CD8-positive, alpha-beta memory T cell (primary cell): ENCODE measurements at regions not wholly inside any gene's neighbourhood (a gene's known extent, or its start where the extent isn't known, plus 50 kb on each side); places are given as distances from the start of the nearest gene placed in this dataset.

Experiments used
- CTCF ChIA-PET: fragments of 350-600 bp; sonication (Branson Sonifier 250); formaldehyde crosslinking; loops from one replicate; lab custom pipeline; 2021; ENCODE audit warnings: antibody characterized with exemption; lab: Charles Lee
- POLR2A ChIA-PET: fragments of 350-600 bp; sonication (Branson Sonifier 250); formaldehyde crosslinking; loops from one replicate; lab custom pipeline; 2021; ENCODE audit warnings: antibody characterized with exemption; lab: Charles Lee
- DNase-seq, 5 donors: peaks; one replicate each; pipeline versions ENCODE4 v3.0.0 to v3.0.0-alpha.2; 2020 to 2022; ENCODE audit warnings: mixed read lengths in 1 of 5
- H3K27ac ChIP-seq: one replicate; pipeline ENCODE4 v1.7.0; 2013; ENCODE audit warnings: low read depth, mild to moderate bottlenecking, low read length, moderate library complexity
- H3K27me3 ChIP-seq: 2 replicates; pipeline ENCODE4 v1.7.0; 2013; ENCODE audit warnings: low read length, mild to moderate bottlenecking; ENCODE audit not compliant: insufficient read depth, poor library complexity, severe bottlenecking
- H3K36me3 ChIP-seq: 2 replicates; pipeline ENCODE4 v1.7.0; 2013; ENCODE audit warnings: mild to moderate bottlenecking, low read length, moderate library complexity; ENCODE audit not compliant: insufficient read depth
- H3K4me1 ChIP-seq: 2 replicates; pipeline ENCODE4 v1.7.0; 2013; ENCODE audit warnings: mild to moderate bottlenecking, low read length, moderate library complexity; ENCODE audit not compliant: insufficient read depth
- H3K4me3 ChIP-seq: 2 replicates; pipeline ENCODE4 v1.7.0; 2013; ENCODE audit warnings: mild to moderate bottlenecking, low read length
- H3K9me3 ChIP-seq: 2 replicates; pipeline ENCODE4 v1.7.0; 2013; ENCODE audit warnings: mild to moderate bottlenecking, low read length
- H3K27ac Mint-ChIP-seq, 8 donors: one replicate each; pipeline ENCODE4 v1.8.0; 2020 to 2021; ENCODE audit warnings: mixed read lengths in 8 of 8, mild to moderate bottlenecking in 6 of 8, inconsistent platforms in 3 of 8, moderate library complexity in 3 of 8
- H3K27me3 Mint-ChIP-seq, 2 donors: one replicate each; pipeline ENCODE4 v1.8.0; 2020 to 2021; ENCODE audit warnings: mixed read lengths in 2 of 2, mild to moderate bottlenecking in 1 of 2, moderate library complexity in 1 of 2
- H3K36me3 Mint-ChIP-seq, 3 donors: one replicate each; pipeline ENCODE4 v1.8.0; 2020 to 2021; ENCODE audit warnings: mixed read lengths in 3 of 3, inconsistent platforms in 1 of 3, mild to moderate bottlenecking in 1 of 3
- H3K4me1 Mint-ChIP-seq, 3 donors: one replicate each; pipeline ENCODE4 v1.8.0; 2020 to 2021; ENCODE audit warnings: mixed read lengths in 3 of 3, inconsistent platforms in 1 of 3, mild to moderate bottlenecking in 1 of 3
- H3K4me3 Mint-ChIP-seq, 7 donors: one replicate each; pipeline ENCODE4 v1.8.0; 2020 to 2021; ENCODE audit warnings: mixed read lengths in 7 of 7, mild to moderate bottlenecking in 6 of 7, moderate library complexity in 4 of 7, inconsistent platforms in 2 of 7
- H3K9me3 Mint-ChIP-seq, 5 donors: one replicate each; pipeline ENCODE4 v1.8.0; 2020 to 2022; ENCODE audit warnings: mixed read lengths in 5 of 5, mild to moderate bottlenecking in 3 of 5, moderate library complexity in 2 of 5, inconsistent platforms in 1 of 5

- ChIA-PET CTCF (no interaction called here), POLR2A (no interaction called here)
- no peak overlapping the region for H3K4me3 Mint-ChIP-seq
- Histone ChIP-seq H3K4me1 (no peaks in the 10 kb centered on the region), H3K36me3 (no peaks in the 10 kb centered on the region), H3K4me3 (no peak overlapping the region), H3K27me3 (no peaks in the 10 kb centered on the region), H3K9me3 (no peaks in the 10 kb centered on the region), H3K27ac (no peak overlapping the region)
- DNase-seq: no peak
- no peaks in the 10 kb centered on the region for H3K27me3 Mint-ChIP-seq
- no peaks in the 10 kb centered on the region for H3K36me3 Mint-ChIP-seq
- no peak overlapping the region for H3K27ac Mint-ChIP-seq
- peaks cover 0 to 8% (median 3%) of the 10 kb centered on the region in 5 donors for H3K9me3 Mint-ChIP-seq
- H3K4me1 Mint-ChIP-seq: no peaks in the 10 kb centered on the region
These were observed 77.6 kb upstream of the PPP1R3A start for GRCh38 chr7:113996405-113996804.

GRCh38 chr7:113986216-113986615, 67.4 kb upstream of the PPP1R3A start:
- Histone ChIP-seq H3K27me3 (no peaks in the 10 kb centered on the region), H3K27ac (no peak overlapping the region), H3K9me3 (no peaks in the 10 kb centered on the region), H3K36me3 (no peaks in the 10 kb centered on the region), H3K4me3 (no peak overlapping the region), H3K4me1 (no peaks in the 10 kb centered on the region)
- ChIA-PET POLR2A (no interaction called here), CTCF (no interaction called here)
- peaks cover 0 to 4% of the 10 kb centered on the region in 2 donors for H3K27me3 Mint-ChIP-seq
- no peak for DNase-seq
- no peak overlapping the region for H3K27ac Mint-ChIP-seq
- no peaks in the 10 kb centered on the region for H3K9me3 Mint-ChIP-seq
- H3K36me3 Mint-ChIP-seq: no peaks in the 10 kb centered on the region
- H3K4me1 Mint-ChIP-seq: no peaks in the 10 kb centered on the region
- no peak overlapping the region for H3K4me3 Mint-ChIP-seq

GRCh38 chr7:113976508-113976907, 57.7 kb upstream of the PPP1R3A start:
- no peaks in the 10 kb centered on the region for H3K9me3 ChIP-seq
- no peak overlapping the region for H3K4me3 ChIP-seq
- Mint-ChIP-seq H3K4me3 (no peak overlapping the region), H3K27me3 (peaks cover 0 to 2% of the 10 kb centered on the region in 2 donors), H3K36me3 (no peaks in the 10 kb centered on the region), H3K4me1 (no peaks in the 10 kb centered on the region), H3K27ac (no peak overlapping the region), H3K9me3 (no peaks in the 10 kb centered on the region)
- CTCF ChIA-PET: no interaction called here
- H3K4me1 ChIP-seq: no peaks in the 10 kb centered on the region
- POLR2A ChIA-PET: no interaction called here
- H3K27me3 ChIP-seq: no peaks in the 10 kb centered on the region
- no peak overlapping the region for H3K27ac ChIP-seq
- DNase-seq: no peak
- no peaks in the 10 kb centered on the region for H3K36me3 ChIP-seq

- CTCF ChIA-PET: no interaction called here
These were observed 49.9 kb upstream of the PPP1R3A start for GRCh38 chr7:113968713-113969112.

More at GRCh38 chr7:113968713-113969112, 49.9 kb upstream of the PPP1R3A start:
- Mint-ChIP-seq H3K27me3 (no peaks in the 10 kb centered on the region), H3K4me3 (no peak overlapping the region), H3K9me3 (peaks cover 0 to 4% (median 0%) of the 10 kb centered on the region in 5 donors), H3K36me3 (no peaks in the 10 kb centered on the region), H3K27ac (no peak overlapping the region), H3K4me1 (no peaks in the 10 kb centered on the region)
- H3K27ac ChIP-seq: no peak overlapping the region
- H3K4me3 ChIP-seq: no peak overlapping the region
- H3K9me3 ChIP-seq: no peaks in the 10 kb centered on the region
- DNase-seq: no peak
- H3K27me3 ChIP-seq: no peaks in the 10 kb centered on the region
- no peaks in the 10 kb centered on the region for H3K36me3 ChIP-seq
- no peaks in the 10 kb centered on the region for H3K4me1 ChIP-seq
- POLR2A ChIA-PET: no interaction called here
